Body of pancreas (tissue), 4 donors: ENCODE measurements at regions not wholly inside any gene's neighbourhood (a gene's known extent, or its start where the extent isn't known, plus 50 kb on each side); places are given as distances from the start of the nearest gene placed in this dataset. TPM values are rescaled to one million over a fixed set of nuclear protein-coding genes. Genes with fewer than 3 reads are reported as not detected.
"Not testable (repeated sequence)": the region's sequence is repeated elsewhere in the genome, so short reads cannot be mapped to it uniquely, and the experiment has no call there.

Source experiments
- ATAC-seq: fragments of 150-250 bp; one replicate; pipeline ENCODE4 v1.9.1; 2016
- DNase-seq, 4 donors: peaks; one replicate each; pipeline ENCODE4 v3.0.0-alpha.2; 2019
- H3K27ac ChIP-seq, 4 donors: fragments of 200-600 bp; sonication (generic); 1 replicate in 3 of 4; 2 replicates in 1 of 4; pipeline versions ENCODE4 v1.5.1 to v1.6.1; 2016 to 2019; ENCODE audit warnings: mild to moderate bottlenecking in 1 of 4, mixed read lengths in 1 of 4, moderate library complexity in 1 of 4
- H3K27me3 ChIP-seq, 2 donors: fragments of 200-600 bp; sonication (generic); one replicate each; pipeline ENCODE4 v1.6.0; 2016; ENCODE audit warnings: mild to moderate bottlenecking in 1 of 2
- H3K36me3 ChIP-seq, 2 donors: fragments of 200-600 bp; sonication (generic); replicated peaks in 1 of 2; 2 replicates each; pipeline ENCODE4 v1.5.1; 2016; ENCODE audit warnings: low read depth in 2 of 2; ENCODE audit not compliant: insufficient read depth in 1 of 2
- H3K4me1 ChIP-seq: fragments of 200-600 bp; sonication (generic); one replicate; pipeline ENCODE4 v1.6.0; 2016
- H3K4me3 ChIP-seq, 2 donors: fragments of 200-600 bp; sonication (generic); 1 replicate in 1 of 2; 2 replicates in 1 of 2; pipeline ENCODE4 v1.5.1; 2016 to 2019
- H3K9me3 ChIP-seq, 3 donors: fragments of 200-600 bp; sonication (generic); 1 replicate in 2 of 3; 2 replicates in 1 of 3; pipeline ENCODE4 v1.5.1; 2016
- POLR2A ChIP-seq, 3 donors: fragments of 450-650 bp; IDR thresholded peaks; one replicate each; pipeline ENCODE4 v1.6.1; 2016; ENCODE audit warnings: antibody characterized with exemption in 3 of 3, mild to moderate bottlenecking in 2 of 3
- WGBS, 2 donors: methylation state at CpG; one replicate each; pipeline ENCODE4 v1.1.5; 2017; 5-methylcytosine and 5-hydroxymethylcytosine counted together
- intact Hi-C: fragments of 100-400 bp; cut with DNase I; formaldehyde crosslinking; loops from one replicate; pipeline ENCODE4 v1.15.1; 2023
- small RNA-seq: library from RNA; depleted of rRNA; stranded (forward); fragments of <200 nt; gene quantifications from one replicate; pipeline ENCODE3, GENCODE V24; 2016
- TF ChIP-seq, protein P1 (sequence below), 7 experiments: fragments of 450-650 bp in 4 of 7; fragments of 200-600 bp in 3 of 7; sonication (generic) in 3 of 7; IDR thresholded peaks; one replicate each; pipeline ENCODE4 v1.5.1; 2016 to 2019; ENCODE audit warnings: antibody characterized with exemption in 7 of 7

DNA sequence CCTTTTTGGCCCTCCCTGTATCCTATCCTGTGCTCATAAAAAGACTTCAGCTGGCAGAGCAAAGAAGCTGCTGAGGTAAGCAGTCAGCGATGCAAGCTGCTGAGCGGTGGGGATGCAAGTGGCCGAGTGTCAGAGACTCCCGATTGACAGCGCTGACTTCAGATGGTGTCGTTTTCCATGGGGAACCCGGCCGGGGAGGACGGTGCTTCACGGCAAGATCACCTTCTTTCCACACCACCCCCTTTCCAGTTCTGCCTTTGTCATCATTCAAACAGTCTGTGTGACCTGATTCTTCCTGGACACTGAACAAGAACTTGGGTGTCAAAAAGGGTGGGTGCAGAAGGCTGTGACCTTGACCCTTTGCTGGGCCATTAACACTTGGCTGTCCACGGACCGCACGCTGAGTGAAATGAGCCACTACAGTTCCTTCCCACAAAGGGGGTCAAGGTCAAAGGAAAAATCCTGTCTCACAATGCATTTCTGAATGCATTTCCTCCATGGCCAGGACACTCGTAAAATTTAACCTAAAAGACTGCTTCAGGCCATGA lies 52.9 kb upstream of the UNC93A start:
- H3K27ac ChIP-seq = no peak overlapping the region
- H3K4me3 ChIP-seq = no peak overlapping the region
- 60% methylated on average over 14 of the region's 14 CpGs for WGBS, 2 donors
- no peak for TF ChIP-seq POLR2A (IDR thresholded peaks at IDR 0.05)
- TF ChIP-seq, protein P1, sequence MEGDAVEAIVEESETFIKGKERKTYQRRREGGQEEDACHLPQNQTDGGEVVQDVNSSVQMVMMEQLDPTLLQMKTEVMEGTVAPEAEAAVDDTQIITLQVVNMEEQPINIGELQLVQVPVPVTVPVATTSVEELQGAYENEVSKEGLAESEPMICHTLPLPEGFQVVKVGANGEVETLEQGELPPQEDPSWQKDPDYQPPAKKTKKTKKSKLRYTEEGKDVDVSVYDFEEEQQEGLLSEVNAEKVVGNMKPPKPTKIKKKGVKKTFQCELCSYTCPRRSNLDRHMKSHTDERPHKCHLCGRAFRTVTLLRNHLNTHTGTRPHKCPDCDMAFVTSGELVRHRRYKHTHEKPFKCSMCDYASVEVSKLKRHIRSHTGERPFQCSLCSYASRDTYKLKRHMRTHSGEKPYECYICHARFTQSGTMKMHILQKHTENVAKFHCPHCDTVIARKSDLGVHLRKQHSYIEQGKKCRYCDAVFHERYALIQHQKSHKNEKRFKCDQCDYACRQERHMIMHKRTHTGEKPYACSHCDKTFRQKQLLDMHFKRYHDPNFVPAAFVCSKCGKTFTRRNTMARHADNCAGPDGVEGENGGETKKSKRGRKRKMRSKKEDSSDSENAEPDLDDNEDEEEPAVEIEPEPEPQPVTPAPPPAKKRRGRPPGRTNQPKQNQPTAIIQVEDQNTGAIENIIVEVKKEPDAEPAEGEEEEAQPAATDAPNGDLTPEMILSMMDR (IDR thresholded peaks at IDR 0.05) = no peak
- intact Hi-C loops = no loop called here
- no peaks in the 10 kb centered on the region for H3K4me1 ChIP-seq
- DNase-seq (no peak), ATAC-seq (no peak)
- H3K9me3 ChIP-seq = no peaks in the 10 kb centered on the region
- H3K27me3 ChIP-seq = no peaks in the 10 kb centered on the region
- H3K36me3 ChIP-seq = no peaks in the 10 kb centered on the region

DNA sequence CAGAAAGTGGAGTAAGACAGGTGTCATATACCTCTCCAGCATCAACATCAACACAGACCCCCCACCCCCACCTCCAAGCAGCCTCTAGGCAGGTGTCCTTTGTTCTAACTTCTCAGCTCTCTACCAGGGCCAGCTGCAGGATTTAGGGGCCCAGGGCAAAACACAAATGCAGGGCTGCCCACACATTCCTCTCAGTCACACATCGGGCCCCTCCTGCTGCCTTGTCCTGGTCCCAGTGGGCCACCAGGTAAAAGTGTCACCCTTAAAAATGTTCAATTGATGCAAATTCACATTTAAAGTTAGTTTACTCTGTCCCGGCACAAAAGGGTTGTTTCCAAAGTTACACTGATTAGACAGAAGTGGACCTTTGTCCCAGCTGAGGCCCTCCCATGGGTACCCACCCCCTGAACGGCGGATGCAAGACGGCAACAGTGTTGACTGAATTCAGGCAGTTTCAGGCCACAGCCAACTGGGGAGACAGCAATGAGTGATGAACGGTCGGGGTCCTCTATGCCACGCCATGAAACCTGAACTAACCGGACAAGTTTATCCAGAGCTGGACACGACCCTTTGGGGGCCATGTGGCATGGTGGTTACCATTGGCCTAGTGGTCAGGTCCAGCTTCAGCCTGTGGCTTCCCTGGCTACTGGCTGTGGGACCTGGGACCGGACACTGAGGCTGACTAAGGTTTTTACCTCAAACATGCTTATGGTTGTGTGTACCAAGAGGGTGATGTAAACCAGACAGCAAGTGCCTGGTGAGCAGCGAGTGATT lies 52.2 kb upstream of the UNC93A start:
- Histone ChIP-seq H3K4me1 (no peaks in the 10 kb centered on the region), H3K4me3 (no peak overlapping the region), H3K27ac (no peak overlapping the region), H3K27me3 (no peaks in the 10 kb centered on the region), H3K9me3 (no peaks in the 10 kb centered on the region), H3K36me3 (no peaks in the 10 kb centered on the region)
- no peak for TF ChIP-seq POLR2A (IDR thresholded peaks at IDR 0.05)
- TF ChIP-seq, protein P1 (IDR thresholded peaks at IDR 0.05) = no peak
- no peak for ATAC-seq
- WGBS, 2 donors = 75 to 81% methylated on average over 12 of the region's 12 CpGs
- intact Hi-C loops = no loop called here
- no peak for DNase-seq

DNA sequence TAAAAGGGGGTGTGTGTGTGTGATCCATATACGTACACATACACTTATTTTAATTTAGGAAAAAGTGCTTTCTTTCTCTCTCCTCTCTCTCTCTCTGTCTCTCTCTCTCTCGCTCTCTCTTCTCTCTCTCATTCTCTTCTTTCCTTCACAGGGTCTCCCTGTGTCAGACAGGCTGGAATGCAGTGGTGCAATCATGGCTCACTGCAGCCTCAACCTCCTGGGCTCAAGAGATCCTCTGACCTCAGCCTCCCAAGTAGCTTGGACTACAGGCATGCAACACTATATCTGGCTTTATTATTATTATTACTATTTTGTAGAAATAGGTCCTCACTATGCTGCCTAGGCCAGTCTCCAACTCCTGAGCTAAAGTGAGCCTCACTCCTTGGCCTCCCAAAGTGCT lies 51.6 kb upstream of the UNC93A start:
- ATAC-seq, H3K36me3 ChIP-seq, H3K9me3 ChIP-seq, H3K27ac ChIP-seq, DNase-seq, H3K4me1 ChIP-seq, H3K27me3 ChIP-seq, intact Hi-C loops, H3K4me3 ChIP-seq: not testable (repeated sequence)
- 62 to 93% methylated on average over 2 of the region's 2 CpGs for WGBS, 2 donors

DNA sequence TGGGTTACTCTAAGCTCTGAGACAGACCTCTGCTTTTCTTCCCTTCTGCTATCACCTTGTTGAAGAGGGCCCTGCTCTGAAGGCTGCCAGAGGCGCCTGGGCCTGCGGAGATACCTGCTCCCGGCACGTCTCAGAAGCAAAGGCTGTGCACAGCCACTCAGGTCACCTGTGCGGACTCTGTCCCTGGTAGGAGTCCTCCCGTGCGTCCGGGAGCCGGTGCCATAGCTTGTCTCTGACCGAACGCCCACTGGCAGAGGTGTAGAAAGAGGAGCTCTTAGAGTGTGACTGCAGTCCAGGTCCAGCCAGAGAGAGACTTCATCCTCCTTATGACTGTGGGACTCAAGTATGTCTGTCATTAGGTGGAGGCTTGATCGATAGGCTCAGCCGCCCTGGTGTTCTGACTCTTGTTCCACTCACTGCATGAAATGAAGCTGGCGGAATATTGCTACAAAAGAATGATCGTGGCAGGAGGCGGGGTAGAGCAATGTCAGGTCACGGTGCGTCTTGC lies 51.0 kb upstream of the UNC93A start:
- no peaks in the 10 kb centered on the region for H3K4me1 ChIP-seq
- no peaks in the 10 kb centered on the region for H3K27me3 ChIP-seq
- WGBS, 2 donors = 67 to 94% methylated on average over 3 to 16 of the region's 18 CpGs
- DNase-seq (no peak), ATAC-seq (no peak)
- H3K27ac ChIP-seq = no peak overlapping the region
- H3K4me3 ChIP-seq = no peak overlapping the region
- no peaks in the 10 kb centered on the region for H3K36me3 ChIP-seq
- H3K9me3 ChIP-seq = no peaks in the 10 kb centered on the region
- no peak for TF ChIP-seq POLR2A (IDR thresholded peaks at IDR 0.05)
- TF ChIP-seq, protein P1 (IDR thresholded peaks at IDR 0.05) = no peak
- intact Hi-C loops = no loop called here

Small RNAs in the stretch of these regions (small RNA-seq; reads per million reads assigned to genes)
- gene AL353747.1 = not detected
